Dendritic cell treated with granulocyte-macrophage colony-stimulating factor and Interleukin-4, amounts not matched to agents 40 ng/mL and 50 ng/mL, for 4 days (primary cell): ENCODE measurements at regions not wholly inside any gene's neighbourhood (a gene's known extent, or its start where the extent isn't known, plus 50 kb on each side); places are given as distances from the start of the nearest gene placed in this dataset.

Experiments used
- H3K27ac Mint-ChIP-seq: one replicate; pipeline ENCODE4 v1.8.0; 2022; ENCODE audit warnings: mild to moderate bottlenecking, mixed read lengths
- H3K27me3 Mint-ChIP-seq: one replicate; pipeline ENCODE4 v1.8.0; 2022; ENCODE audit warnings: mild to moderate bottlenecking, mixed read lengths
- H3K36me3 Mint-ChIP-seq: one replicate; pipeline ENCODE4 v1.8.0; 2022; ENCODE audit warnings: low read depth, mixed read lengths
- H3K4me1 Mint-ChIP-seq: one replicate; pipeline ENCODE4 v1.8.0; 2022; ENCODE audit warnings: low read depth, mixed read lengths
- H3K4me3 Mint-ChIP-seq: one replicate; pipeline ENCODE4 v1.8.0; 2022; ENCODE audit warnings: mild to moderate bottlenecking, moderate library complexity, mixed read lengths
- H3K9me3 Mint-ChIP-seq: one replicate; pipeline ENCODE4 v1.8.0; 2022; ENCODE audit warnings: mixed read lengths
- intact Hi-C: fragments of 100-400 bp; cut with micrococcal nuclease; formaldehyde crosslinking; loops from one replicate; pipeline ENCODE4 v1.15.0; 2022

DNA sequence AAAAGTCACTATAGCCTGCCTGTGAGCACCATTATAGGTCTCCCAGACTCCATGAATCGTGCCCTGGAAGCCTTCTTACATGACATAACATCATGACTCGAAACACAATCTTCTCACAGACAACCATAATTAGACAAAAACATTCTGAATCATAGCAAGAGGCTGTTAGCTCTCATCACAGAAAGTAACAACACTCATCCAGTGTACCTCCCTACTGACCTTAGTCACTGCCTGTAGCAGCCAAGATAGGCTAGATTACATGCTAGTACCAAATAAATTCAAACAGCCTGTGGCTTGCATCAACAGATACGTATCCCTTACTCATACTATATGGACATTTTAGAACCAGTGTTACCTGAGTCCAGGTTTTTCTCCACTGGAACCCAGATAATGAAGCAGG is 663.8 kb upstream of the FOXG1 start:
- no peaks in the 10 kb centered on the region for H3K27me3 Mint-ChIP-seq
- no peak overlapping the region for H3K4me3 Mint-ChIP-seq
- H3K4me1 Mint-ChIP-seq = no peaks in the 10 kb centered on the region
- H3K9me3 Mint-ChIP-seq = no peaks in the 10 kb centered on the region
- no peaks in the 10 kb centered on the region for H3K36me3 Mint-ChIP-seq
- H3K27ac Mint-ChIP-seq = no peak overlapping the region
- intact Hi-C loops = no loop called here

DNA sequence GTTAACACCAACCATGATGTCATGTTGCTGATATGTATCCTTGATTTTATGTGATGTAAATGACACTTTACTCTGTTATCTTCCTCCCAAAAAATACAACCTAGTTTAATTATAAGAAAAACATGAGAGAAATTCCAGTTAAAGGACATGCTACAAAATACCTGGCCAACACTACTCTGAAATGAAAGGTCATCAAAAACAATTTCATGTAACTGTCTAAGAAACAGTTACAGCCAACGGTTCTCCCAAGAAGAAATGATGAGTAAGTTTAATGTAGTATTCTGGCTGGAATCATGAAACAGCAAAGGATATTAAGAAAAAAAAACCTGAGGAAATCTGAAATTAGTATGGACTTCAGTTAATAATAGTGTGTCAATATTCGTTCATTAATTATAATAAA is 653.3 kb upstream of the FOXG1 start:
- intact Hi-C loops = no loop called here
- Mint-ChIP-seq H3K9me3 (no peaks in the 10 kb centered on the region), H3K27me3 (no peaks in the 10 kb centered on the region), H3K27ac (no peak overlapping the region), H3K36me3 (no peaks in the 10 kb centered on the region), H3K4me1 (no peaks in the 10 kb centered on the region), H3K4me3 (no peak overlapping the region)

DNA sequence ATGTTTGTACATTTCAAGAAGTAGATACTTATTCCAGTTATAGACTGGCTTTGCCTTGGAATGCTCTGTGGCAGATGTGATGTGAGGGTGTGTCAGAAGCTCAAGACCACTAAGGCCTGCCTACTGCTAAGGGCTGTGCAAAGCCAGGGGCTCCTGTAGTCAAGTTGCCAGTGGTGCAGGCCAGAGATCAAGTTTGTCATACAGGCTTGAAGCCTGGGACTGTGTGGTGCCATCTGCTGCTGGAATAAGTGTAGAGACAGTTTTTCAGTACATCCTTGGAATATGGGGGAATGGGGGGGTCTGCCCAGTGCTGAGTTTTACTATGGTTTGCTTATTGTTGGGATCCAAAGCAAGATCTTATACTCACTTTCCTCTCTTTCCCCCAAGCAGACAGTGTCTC is 649.9 kb upstream of the FOXG1 start:
- intact Hi-C loops = no loop called here
- no peaks in the 10 kb centered on the region for H3K36me3 Mint-ChIP-seq
- H3K4me1 Mint-ChIP-seq = no peaks in the 10 kb centered on the region
- H3K27ac Mint-ChIP-seq = no peak overlapping the region
- H3K4me3 Mint-ChIP-seq = no peak overlapping the region
- H3K9me3 Mint-ChIP-seq = no peaks in the 10 kb centered on the region
- H3K27me3 Mint-ChIP-seq = no peaks in the 10 kb centered on the region

DNA sequence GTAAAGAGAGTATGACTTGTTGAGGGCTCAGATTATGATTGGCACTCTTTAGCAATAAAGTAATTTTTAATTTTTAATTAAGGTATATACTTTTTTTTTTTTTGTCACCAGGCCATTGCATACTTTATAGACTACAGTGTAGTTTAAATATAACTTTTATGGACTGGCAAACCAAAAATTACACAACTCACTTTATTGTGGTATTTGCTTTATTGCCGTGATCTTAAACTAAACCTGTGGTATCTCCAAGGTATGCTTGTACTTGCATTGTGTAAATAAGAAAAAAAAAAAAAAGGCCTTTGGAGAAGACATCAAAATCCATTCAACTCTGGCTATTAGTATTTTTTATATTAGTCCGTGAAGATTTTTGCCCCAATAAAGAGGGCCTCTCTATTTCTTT is 646.7 kb upstream of the FOXG1 start:
- no peaks in the 10 kb centered on the region for H3K27me3 Mint-ChIP-seq
- H3K9me3 Mint-ChIP-seq = no peaks in the 10 kb centered on the region
- intact Hi-C loops = no loop called here
- no peak overlapping the region for H3K4me3 Mint-ChIP-seq
- no peak overlapping the region for H3K27ac Mint-ChIP-seq
- no peaks in the 10 kb centered on the region for H3K36me3 Mint-ChIP-seq
- no peaks in the 10 kb centered on the region for H3K4me1 Mint-ChIP-seq

DNA sequence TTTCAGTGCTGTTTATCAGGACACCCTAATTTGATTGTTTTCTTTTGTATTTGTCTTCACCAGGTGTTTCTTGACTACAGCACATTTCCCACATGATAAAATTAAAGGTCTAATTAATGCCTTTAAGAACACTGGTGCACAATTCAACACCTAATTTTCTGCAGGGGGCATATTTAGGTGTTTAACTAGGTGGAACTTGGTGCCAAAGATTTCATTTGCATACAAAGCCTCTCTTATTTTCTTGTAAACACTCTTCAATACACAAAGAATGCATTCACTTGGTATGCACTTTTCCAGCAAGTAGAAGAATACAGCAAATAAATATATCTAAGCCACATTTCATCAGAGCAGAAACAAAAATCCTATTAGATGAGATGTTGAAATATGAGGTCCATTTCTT is 646.2 kb upstream of the FOXG1 start:
- H3K27ac Mint-ChIP-seq = no peak overlapping the region
- intact Hi-C loops = no loop called here
- no peaks in the 10 kb centered on the region for H3K9me3 Mint-ChIP-seq
- no peaks in the 10 kb centered on the region for H3K4me1 Mint-ChIP-seq
- H3K4me3 Mint-ChIP-seq = no peak overlapping the region
- H3K27me3 Mint-ChIP-seq = no peaks in the 10 kb centered on the region
- H3K36me3 Mint-ChIP-seq = no peaks in the 10 kb centered on the region

DNA sequence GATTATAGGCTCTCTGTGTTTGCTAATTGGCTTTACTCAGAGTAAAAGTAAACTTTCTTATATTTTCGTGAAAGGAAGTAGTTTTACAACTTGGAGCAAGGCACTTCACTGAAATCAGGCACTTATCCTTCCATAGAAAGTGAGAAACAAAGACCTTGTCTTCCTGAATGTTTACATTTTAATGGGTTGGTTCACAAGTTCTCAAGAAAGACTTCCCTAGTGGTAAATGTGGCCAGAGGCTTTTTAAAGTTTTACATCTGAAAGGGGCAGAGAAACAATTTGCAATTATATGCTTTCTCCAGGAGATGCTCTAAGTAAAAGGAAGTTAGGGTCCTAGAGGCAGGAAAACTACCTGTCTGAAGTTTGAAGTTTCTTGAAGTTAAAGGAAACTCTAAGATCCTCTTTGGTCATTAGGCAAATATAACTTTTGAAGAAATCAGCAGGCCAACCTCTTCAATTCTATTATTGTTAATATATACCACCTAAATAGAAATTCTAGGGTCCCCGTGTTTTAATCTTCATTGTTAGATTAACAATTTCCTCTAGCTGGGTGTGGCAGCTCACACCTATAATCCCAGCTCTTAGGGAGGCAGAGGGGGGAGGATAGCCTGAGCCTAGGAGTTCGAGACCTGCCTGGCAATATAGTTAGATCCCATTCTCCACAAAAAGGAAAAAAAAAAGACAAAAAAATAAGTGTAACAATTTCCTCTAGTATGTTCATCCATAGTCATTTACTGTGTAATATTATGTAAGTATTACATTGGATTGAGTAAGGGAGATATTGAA is 644.9 kb upstream of the FOXG1 start:
- Mint-ChIP-seq H3K27ac (no peak overlapping the region), H3K36me3 (no peaks in the 10 kb centered on the region), H3K27me3 (no peaks in the 10 kb centered on the region), H3K4me1 (no peaks in the 10 kb centered on the region), H3K4me3 (no peak overlapping the region), H3K9me3 (no peaks in the 10 kb centered on the region)
- intact Hi-C loops = no loop called here

DNA sequence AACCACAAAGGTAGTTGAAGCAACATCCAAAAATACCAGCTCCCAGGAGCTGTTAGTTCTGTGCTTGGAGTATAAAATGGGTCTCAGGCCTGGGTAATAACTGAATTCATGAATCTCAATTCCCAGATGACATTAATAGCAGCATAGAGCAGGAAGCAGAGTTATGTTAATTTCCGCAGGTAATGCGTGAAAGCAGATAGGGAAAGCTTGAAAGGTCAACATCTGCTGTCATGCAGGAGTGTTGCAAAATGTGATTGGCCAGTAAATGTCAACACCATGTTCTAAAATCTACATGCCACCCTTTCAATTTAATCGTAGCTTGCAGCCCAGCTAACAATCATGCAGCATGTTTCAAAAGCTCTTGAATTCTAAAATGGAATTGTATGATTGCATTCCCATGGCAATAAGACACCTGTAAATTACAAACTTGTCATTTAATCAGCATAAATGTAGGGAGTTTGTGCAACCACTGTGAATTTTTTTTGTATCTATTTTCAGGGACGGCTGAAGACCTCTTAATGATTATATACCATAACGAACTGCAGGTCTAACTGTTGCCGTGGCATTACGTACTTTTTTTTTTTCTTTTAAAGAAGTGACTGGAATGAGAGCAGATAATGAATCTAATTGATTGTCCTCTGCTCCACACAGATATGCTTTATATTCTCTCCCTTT is 635.8 kb upstream of the FOXG1 start:
- no peak overlapping the region for H3K4me3 Mint-ChIP-seq
- H3K9me3 Mint-ChIP-seq = peaks cover 8% of the 10 kb centered on the region
- no peaks in the 10 kb centered on the region for H3K4me1 Mint-ChIP-seq
- H3K27ac Mint-ChIP-seq = no peak overlapping the region
- H3K27me3 Mint-ChIP-seq = no peaks in the 10 kb centered on the region
- H3K36me3 Mint-ChIP-seq = no peaks in the 10 kb centered on the region
- intact Hi-C loops = no loop called here

DNA sequence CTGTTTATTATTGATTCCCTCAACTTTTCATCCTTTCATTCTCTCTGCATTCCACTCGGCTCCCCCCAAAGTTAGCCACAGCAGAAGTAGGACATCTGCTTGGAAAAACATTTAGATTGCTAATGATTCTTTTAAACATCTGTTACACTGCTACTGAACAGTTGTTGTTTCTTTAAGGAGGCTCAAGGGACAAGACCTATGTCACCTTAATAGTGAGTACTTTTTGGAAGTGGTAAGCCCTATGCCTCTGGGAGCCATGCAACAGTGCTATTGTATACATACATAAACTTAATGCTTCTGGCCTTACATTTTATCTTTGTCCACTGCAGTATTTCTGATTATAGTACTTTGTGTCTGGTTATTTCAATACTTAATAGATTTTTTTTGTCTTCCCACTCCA is 628.2 kb upstream of the FOXG1 start:
- H3K4me3 Mint-ChIP-seq = no peak overlapping the region
- H3K27ac Mint-ChIP-seq = no peak overlapping the region
- intact Hi-C loops = no loop called here
- no peaks in the 10 kb centered on the region for H3K27me3 Mint-ChIP-seq
- H3K36me3 Mint-ChIP-seq = no peaks in the 10 kb centered on the region
- peaks cover 8% of the 10 kb centered on the region for H3K9me3 Mint-ChIP-seq
- H3K4me1 Mint-ChIP-seq = no peaks in the 10 kb centered on the region

DNA sequence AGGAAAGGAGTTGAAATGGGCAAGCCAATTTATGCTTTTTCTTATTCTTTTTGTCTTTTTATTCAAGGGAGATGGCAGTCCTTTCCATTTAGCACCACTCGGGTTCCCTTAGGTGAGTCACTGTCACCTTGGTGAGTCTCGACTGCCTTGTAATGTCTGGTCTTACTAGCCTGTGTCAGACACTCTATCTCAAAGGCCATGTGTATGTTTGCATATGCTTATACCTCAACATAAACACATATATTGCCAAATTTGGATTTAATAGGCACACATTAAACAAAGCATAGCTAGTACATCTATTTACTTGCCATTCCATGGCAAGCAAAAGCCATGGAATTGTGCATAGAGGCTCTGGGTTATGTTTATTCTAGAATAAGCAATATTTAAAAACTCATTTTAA is 624.9 kb upstream of the FOXG1 start:
- no peaks in the 10 kb centered on the region for H3K9me3 Mint-ChIP-seq
- no peaks in the 10 kb centered on the region for H3K36me3 Mint-ChIP-seq
- H3K27ac Mint-ChIP-seq = no peak overlapping the region
- H3K27me3 Mint-ChIP-seq = no peaks in the 10 kb centered on the region
- no peaks in the 10 kb centered on the region for H3K4me1 Mint-ChIP-seq
- no peak overlapping the region for H3K4me3 Mint-ChIP-seq
- intact Hi-C loops = no loop called here

DNA sequence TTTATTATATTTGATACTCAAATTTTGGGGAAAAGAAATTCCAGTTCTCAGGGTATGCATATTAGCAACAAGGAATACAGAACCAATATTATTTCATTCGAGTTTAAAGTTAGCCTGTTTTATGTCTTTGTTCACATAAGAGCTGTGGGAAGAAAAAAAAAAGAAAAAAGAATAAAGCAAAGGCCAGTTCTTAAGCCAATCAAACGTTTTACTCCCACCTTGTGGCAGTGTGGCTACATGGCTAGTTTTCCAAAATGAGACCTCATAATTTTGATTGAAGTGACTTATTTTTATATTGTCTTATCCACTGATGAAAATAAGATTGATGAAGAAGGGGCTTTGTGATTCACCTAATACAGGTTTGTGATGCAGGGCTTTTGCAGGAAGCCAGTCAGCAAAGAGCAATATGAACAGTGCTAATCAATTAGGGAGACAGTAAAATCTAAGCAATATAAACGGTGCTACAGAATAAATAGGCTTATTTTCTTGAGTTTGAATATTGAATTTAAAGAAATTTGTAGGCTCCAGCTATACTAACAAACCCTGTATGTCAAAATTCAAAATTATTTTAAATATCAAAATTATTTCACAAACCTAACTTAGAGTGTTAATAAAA is 624.1 kb upstream of the FOXG1 start:
- no peaks in the 10 kb centered on the region for H3K36me3 Mint-ChIP-seq
- H3K9me3 Mint-ChIP-seq = no peaks in the 10 kb centered on the region
- H3K27me3 Mint-ChIP-seq = no peaks in the 10 kb centered on the region
- intact Hi-C loops = no loop called here
- H3K27ac Mint-ChIP-seq = no peak overlapping the region
- no peak overlapping the region for H3K4me3 Mint-ChIP-seq
- H3K4me1 Mint-ChIP-seq = no peaks in the 10 kb centered on the region

DNA sequence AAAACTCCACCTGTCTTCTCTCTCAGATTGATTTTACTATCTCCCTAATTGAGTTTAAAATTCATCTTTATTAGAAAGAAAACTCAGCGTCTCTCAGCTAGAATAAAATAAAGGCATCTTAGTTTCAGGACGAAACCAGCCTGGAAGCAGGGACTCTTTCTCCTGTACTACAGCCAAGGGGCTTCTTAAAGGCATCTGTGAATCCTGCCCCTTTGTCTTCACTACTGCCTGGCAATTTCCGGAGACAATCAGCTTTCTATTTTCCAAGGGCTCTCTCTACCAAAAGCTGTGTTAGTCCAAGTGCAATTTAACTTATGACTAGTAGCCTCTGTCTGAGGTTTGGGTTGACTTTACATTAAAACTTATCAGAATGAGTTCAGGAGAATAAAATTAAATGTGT is 623.3 kb upstream of the FOXG1 start:
- Mint-ChIP-seq H3K27ac (no peak overlapping the region), H3K36me3 (no peaks in the 10 kb centered on the region), H3K9me3 (no peaks in the 10 kb centered on the region), H3K27me3 (no peaks in the 10 kb centered on the region), H3K4me1 (no peaks in the 10 kb centered on the region), H3K4me3 (no peak overlapping the region)
- intact Hi-C loops = no loop called here

DNA sequence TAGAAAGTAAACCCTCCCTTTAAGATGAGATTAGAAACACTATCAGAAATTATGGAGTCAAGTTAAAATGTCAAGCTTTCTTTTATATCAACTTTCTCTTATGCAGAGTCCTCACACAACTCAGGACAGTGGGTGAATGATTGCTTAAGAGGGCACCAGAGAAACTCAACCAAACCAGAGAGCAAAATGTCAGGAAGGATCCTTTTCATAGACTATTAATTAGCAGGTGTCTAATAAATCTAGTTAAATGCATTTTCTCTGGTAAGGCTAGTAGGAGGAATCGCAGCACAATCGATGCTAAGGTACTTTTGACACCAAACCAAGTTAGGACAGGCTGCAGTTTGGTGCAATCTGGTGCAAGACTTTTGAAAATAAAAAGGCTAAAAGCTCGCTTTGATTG is 614.7 kb upstream of the FOXG1 start:
- no peak overlapping the region for H3K4me3 Mint-ChIP-seq
- intact Hi-C loops = no loop called here
- H3K9me3 Mint-ChIP-seq = no peaks in the 10 kb centered on the region
- no peaks in the 10 kb centered on the region for H3K27me3 Mint-ChIP-seq
- H3K36me3 Mint-ChIP-seq = no peaks in the 10 kb centered on the region
- H3K4me1 Mint-ChIP-seq = no peaks in the 10 kb centered on the region
- no peak overlapping the region for H3K27ac Mint-ChIP-seq

DNA sequence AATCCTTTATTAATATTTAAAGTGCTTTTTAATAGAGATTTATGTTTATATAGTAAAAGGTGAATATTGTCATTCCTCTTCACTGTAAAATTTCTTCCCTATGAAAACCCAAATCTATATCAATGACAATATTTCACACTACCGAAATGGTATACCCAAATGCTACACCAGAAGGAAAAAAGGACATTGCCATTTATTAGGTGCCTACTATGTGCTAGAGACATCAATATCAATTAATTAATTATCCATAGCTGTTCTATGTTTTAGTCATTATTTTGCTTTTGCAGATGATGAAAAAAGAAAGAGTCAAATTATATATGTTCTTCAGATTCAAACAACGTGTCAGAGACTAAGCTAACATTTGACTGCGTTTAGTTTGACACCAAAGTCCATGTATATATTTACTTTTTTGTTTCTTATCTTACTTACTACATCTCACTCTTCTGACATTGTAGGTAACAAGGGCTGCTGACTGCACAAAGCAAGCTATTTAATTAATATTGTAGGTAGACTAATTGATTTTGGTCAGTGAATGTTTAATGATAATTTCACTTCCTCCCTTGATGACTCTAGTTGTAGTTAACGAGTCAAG is 614.0 kb upstream of the FOXG1 start:
- Mint-ChIP-seq H3K27ac (no peak overlapping the region), H3K4me3 (no peak overlapping the region), H3K9me3 (no peaks in the 10 kb centered on the region), H3K27me3 (no peaks in the 10 kb centered on the region), H3K36me3 (no peaks in the 10 kb centered on the region), H3K4me1 (no peaks in the 10 kb centered on the region)
- intact Hi-C loops = no loop called here

DNA sequence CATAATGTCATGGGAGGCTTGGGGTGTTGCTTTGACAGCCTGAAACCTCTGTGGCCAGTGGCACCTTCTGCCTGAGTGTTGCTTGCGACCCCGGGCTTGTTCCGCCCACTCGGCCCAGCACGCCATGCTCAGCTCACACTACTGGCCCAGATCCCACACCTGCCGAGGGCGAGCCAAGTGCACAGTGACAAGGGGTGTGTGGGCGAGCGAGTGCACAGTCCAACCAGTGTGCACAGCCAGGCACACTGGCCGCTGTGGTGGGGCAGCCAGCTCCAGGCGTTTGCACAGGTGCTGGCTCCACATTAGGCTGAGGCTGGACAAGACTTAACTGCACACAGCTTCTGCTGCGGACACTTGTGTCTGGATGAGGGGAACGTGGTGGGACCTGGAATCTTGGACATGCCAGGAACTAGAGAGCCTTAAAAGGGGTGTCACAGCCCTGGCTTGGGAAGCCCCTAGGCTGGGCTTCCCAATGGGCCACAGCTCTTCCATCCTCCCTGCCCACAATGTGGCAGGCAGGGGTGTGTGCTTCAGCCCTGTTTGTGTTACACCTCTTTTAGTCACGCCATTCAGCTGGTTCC is 609.2 kb upstream of the FOXG1 start:
- Mint-ChIP-seq H3K4me1 (no peaks in the 10 kb centered on the region), H3K9me3 (no peaks in the 10 kb centered on the region)

More for the DNA sequence above, 609.2 kb upstream of the FOXG1 start:
- intact Hi-C loops = no loop called here
- H3K27me3 Mint-ChIP-seq = no peaks in the 10 kb centered on the region
- H3K4me3 Mint-ChIP-seq = no peak overlapping the region
- no peaks in the 10 kb centered on the region for H3K36me3 Mint-ChIP-seq
- no peak overlapping the region for H3K27ac Mint-ChIP-seq
